ENCODE measurements at regions not wholly inside any gene's neighbourhood (a gene's known extent, or its start where the extent isn't known, plus 50 kb on each side); places are given as distances from the start of the nearest gene placed in this dataset.

GRCh38 chr1:187490266-187490665, 661.5 kb downstream of the PLA2G4A start:
- H3K4me3 ChIP-seq (ENCODE audit: low read length), result no peak overlapping the region
- TF ChIP-seq, protein P1, sequence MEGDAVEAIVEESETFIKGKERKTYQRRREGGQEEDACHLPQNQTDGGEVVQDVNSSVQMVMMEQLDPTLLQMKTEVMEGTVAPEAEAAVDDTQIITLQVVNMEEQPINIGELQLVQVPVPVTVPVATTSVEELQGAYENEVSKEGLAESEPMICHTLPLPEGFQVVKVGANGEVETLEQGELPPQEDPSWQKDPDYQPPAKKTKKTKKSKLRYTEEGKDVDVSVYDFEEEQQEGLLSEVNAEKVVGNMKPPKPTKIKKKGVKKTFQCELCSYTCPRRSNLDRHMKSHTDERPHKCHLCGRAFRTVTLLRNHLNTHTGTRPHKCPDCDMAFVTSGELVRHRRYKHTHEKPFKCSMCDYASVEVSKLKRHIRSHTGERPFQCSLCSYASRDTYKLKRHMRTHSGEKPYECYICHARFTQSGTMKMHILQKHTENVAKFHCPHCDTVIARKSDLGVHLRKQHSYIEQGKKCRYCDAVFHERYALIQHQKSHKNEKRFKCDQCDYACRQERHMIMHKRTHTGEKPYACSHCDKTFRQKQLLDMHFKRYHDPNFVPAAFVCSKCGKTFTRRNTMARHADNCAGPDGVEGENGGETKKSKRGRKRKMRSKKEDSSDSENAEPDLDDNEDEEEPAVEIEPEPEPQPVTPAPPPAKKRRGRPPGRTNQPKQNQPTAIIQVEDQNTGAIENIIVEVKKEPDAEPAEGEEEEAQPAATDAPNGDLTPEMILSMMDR (conservative IDR thresholded peaks at IDR 0.05; ENCODE audit: low read depth, low read length), result no peak
- DNase-seq (ENCODE audit: low read depth), result no peak

DNA sequence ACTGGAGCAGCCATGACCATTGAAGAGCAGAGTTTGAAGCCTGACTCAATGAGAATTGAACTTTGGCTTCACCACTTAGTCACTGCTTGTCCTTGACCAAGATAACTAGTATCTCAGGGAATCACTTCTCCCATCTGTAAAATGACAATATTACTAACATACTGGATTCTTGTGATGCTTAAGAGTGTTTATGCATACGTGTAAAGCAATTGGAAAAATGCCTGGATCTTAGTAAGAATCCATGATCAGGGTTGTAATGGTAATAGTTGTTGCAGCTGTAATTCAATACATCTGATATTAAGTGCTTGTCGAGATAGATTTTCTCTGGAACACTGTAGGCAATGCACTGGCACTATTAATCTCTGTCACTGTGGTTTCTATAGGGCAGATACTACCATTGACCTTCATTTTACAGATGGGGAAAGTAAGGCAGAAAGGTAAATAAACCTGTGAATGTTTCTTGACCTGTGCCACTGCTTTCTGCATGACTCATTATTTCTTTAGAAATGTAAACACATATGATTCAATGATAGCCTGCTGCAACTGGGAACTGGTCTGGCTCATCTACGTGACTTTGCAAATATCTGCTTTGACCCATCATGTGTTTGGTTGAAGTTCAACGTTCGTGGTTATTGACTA, 662.5 kb downstream of the PLA2G4A start:
- TF ChIP-seq, protein P1 (conservative IDR thresholded peaks at IDR 0.05; ENCODE audit: low read depth, low read length), result no peak
- no peak overlapping the region for H3K4me3 ChIP-seq (ENCODE audit: low read length)
- DNase-seq (ENCODE audit: low read depth), result no peak

- H3K4me3 ChIP-seq (ENCODE audit: low read length), result no peak overlapping the region
- no peak for DNase-seq (ENCODE audit: low read depth)
- TF ChIP-seq, protein P1 (conservative IDR thresholded peaks at IDR 0.05; ENCODE audit: low read depth, low read length), result no peak
Observed at GRCh38 chr1:187498028-187498427, 669.3 kb downstream of the PLA2G4A start.

DNA sequence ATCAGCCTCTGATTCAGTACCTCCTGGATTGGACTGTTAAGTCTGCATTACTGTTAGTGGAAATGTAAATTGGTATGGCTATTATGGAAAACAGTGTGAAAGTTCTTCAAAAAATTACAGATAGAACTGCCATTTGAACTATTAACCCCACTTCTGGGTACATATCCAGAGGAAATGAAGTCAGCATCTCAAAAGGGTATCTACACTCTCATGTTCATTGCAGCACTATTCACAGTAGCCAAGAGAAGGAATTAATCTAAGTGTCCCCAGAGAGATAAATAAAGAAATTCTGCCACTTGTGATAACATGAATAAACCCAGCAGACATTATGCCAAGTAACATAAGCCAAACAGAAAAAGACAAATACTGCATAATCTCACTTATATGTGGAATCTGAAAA, 676.0 kb downstream of the PLA2G4A start:
- H3K4me3 ChIP-seq (ENCODE audit: low read length), result no peak overlapping the region
- TF ChIP-seq, protein P1 (conservative IDR thresholded peaks at IDR 0.05; ENCODE audit: low read depth, low read length), result no peak
- no peak for DNase-seq (ENCODE audit: low read depth)

DNA sequence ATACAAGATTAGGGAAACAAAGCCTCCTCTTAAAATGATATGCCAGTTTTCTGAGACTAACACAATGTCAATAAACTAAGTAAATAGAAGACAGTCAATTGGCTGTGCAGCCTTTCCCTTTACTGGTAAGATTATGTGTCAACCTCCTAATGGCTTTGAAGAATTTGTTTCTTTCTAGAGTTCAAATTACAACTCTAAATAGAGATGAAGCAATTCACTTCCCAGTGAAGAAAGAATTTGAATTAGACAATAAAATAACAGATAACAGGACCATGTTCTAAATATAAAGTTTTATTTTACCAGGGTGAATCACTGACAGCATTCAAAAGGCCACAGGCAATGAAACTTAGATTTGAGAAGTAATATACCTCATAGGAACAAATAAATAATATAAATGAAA, 680.3 kb downstream of the PLA2G4A start:
- DNase-seq (ENCODE audit: low read depth), result no peak
- H3K4me3 ChIP-seq (ENCODE audit: low read length), result no peak overlapping the region
- TF ChIP-seq, protein P1 (conservative IDR thresholded peaks at IDR 0.05; ENCODE audit: low read depth, low read length), result no peak

- DNase-seq (ENCODE audit: low read depth), result no peak
- TF ChIP-seq, protein P1 (conservative IDR thresholded peaks at IDR 0.05; ENCODE audit: low read depth, low read length), result no peak
- H3K4me3 ChIP-seq (ENCODE audit: low read length), result no peak overlapping the region
Observed at GRCh38 chr1:187513190-187513589, 684.4 kb downstream of the PLA2G4A start.

DNA sequence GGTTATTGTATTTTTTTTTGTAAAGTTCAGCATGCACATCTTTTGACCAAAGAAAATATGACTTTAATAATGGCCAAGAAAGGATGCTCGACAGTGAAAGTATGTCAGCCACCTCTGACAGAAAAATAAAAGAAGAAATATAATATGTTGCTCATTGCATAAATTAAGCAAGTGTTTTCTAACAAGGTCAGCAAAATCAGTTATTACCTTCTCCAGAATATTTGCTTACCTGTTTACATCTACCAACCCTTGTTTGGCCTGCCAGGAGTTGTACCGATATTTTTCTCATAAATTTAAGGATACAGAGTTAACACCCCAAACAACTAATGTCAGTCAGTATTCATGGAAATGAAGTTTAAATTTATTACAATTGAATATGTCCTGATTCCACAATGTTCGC, 685.4 kb downstream of the PLA2G4A start:
- TF ChIP-seq, protein P1 (conservative IDR thresholded peaks at IDR 0.05; ENCODE audit: low read depth, low read length), result no peak
- H3K4me3 ChIP-seq (ENCODE audit: low read length), result no peak overlapping the region
- DNase-seq (ENCODE audit: low read depth), result no peak

Data from retinal pigment epithelial cell (primary cell).